HG03097 (cell line): ENCODE measurements at regions not wholly inside any gene's neighbourhood (a gene's known extent, or its start where the extent isn't known, plus 50 kb on each side); places are given as distances from the start of the nearest gene placed in this dataset.

Experiments used
- ATAC-seq: cut with Tn5 transposase; IDR thresholded peaks from one replicate; pipeline ENCODE4 v1.9.1; 2021; ENCODE audit not compliant: unreplicated experiment, low FRiP score

DNA sequence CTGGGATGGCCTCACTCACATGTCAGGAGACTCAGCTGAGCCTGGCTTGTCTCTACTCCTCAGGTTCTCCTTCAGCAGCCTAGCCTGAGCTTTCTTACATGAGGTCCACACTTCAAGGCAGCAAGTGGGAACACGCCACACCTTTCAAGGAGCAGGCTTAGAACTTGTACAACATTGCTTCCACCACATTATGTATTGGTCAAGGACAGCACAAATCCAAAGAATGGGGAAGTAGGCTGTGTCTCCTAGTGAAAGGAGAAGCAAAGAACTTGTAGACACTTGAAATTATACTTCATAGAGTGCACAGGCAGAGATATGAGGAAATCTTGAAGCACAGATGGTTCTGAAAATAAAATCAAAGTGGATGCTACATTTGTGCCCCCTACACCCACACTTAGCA lies 120.9 kb upstream of the NOCT start:
- ATAC-seq, result no peak

- ATAC-seq, result no peak
Observed at GRCh38 chr4:138894011-138894410, 121.6 kb upstream of the NOCT start.

- ATAC-seq, result peak; percentile 65
Observed at GRCh38 chr4:138892483-138893407, 122.8 kb upstream of the NOCT start.

- no peak for ATAC-seq
Observed at GRCh38 chr4:138891631-138892031, 124.0 kb upstream of the NOCT start.

DNA sequence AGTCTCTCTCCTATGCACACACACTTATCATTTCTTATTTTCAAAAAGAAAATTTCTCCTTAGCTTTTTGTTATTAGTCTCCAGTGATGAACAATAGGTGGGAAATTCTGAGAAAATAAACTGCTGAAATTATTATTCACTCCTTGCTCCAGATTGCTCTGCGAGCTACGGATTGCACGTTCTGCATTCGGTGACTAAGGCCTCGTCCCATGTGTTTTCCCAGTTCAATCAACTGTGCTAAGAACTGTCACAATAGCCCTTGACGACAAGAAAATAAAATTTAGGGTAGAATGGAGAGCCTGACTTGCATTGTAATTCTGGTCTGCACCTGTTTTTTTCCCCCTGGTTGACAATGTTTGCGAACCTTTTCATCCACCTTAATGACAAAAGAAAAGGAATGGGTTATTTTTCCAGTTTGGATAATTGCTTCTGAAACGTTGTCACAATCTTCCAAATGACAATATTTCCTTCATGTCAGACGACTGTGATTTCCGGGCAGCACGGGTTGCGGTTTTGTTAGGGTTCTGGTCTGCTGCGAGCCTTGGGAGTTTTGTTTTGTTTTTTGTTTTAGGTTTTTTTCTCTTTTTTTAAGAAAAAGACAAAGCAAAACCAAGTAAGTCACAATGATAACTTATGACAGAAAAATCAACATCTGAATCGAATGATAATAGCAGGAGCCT lies 124.5 kb upstream of the NOCT start:
- ATAC-seq, result no peak

GRCh38 chr4:138889216-138889615 lies 126.4 kb upstream of the NOCT start:
- ATAC-seq, result no peak

- no peak for ATAC-seq
Observed at GRCh38 chr4:138887741-138888140, 127.8 kb upstream of the NOCT start.

- no peak for ATAC-seq
Observed at GRCh38 chr4:138887341-138887740, 128.2 kb upstream of the NOCT start.

- no peak for ATAC-seq
Observed at GRCh38 chr4:138879757-138880156, 135.8 kb upstream of the NOCT start.

DNA sequence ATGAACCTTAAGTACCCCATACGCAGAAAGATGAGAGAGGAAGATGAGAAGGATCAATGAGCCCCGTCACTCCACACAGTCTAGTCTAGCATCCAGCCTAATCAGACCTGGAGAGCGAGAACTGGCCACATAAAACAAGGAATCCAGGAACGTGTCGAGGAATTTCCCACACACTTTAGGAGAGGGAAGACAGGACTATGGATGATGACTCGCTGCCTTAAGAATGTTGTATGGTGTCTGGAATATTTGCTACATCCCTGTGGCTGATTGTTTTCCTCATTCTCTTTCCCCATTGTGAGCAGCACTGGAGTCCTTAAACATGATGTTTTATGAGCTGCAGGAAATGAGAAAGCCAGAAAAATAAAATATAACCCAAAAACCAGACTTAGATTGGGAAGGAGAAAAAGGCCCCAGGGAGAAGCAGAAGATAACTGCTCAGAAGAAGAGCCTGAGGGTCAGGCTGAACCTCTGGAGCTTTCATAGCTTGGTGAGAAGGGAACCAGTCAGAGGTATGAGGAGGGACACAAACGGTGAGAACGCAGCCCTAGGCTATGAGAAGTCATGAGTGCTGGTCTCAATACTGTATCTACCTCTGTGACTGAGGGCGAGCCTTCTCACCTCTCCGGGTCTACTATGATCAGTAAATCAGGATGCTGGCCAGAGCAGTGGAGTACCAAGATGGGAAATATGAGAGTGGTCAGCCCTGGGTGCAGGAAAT lies 139.5 kb upstream of the NOCT start:
- ATAC-seq, result no peak

DNA sequence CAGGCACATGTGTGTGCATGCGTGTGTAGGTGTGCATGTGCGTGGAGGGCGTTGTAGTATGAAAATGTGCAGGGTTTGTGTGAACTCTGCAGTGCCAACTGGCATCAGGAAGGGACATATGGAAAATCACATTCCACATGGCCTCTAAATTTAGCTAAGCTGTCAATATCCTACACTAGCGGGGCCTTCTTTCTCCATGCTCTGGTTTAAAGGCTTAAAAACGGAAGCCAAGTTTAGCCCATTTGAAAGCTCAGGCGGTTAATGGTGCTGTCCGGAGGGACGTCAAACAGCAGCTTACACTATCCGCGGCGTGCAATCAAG lies 144.1 kb upstream of the NOCT start:
- no peak for ATAC-seq

GRCh38 chr4:138870737-138871554 lies 144.6 kb upstream of the NOCT start:
- ATAC-seq, result peak; percentile 62

DNA sequence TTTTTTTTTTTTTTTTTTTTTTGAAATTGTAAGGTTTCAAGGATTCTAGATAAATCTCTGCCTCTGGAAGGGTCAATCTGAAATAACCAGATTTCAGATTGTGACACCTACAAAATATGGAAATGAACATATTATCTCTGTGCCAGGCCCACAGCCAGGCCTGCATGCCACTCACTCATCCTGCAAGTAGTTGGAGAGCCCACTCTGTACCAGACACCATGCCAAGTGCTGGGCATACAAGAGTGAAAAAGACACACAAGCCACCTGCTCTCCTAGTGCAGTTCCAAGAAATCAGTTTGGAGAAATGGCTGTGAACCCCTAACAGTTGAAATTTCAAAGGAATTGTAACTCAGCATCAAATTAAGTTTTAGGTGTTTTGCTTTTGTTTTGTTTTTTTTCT lies 145.9 kb upstream of the NOCT start:
- ATAC-seq, result no peak

GRCh38 chr4:138869165-138869564 lies 146.4 kb upstream of the NOCT start:
- ATAC-seq, result no peak

DNA sequence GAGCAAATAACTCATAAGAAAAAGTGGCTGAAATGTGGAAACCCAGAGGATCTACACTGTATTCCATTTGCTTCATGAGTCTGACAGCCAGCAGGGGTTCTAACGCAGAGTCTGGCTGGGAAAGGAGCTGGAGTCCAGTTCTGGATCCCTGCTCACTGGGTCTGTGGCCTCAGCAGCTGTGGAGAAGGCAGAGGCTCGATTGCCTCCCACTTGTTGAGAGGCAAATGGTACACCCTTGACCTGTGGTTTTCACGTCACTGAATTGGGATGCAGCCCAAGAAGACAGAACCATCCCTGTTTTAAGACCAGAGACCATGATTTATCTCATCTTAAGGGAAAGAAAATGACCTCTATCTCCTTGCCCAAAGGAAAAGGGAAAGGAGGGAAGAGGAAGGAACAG lies 147.0 kb upstream of the NOCT start:
- no peak for ATAC-seq

DNA sequence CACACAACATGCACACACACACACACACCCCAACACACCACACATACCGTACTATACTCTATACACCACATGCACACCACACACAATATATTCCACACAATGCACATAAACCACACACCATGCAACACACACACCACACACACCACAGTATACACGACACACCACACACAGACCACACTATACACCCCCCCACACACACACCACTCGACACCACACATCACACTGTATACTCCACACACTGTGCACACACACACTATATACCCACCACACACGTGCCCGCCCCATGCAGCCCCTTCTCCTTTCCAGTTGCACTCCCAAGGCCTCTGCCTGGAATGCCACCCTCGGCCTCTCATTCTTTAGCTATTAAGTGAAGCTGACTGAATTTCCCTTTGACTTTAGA lies 148.2 kb upstream of the NOCT start:
- ATAC-seq, result no peak

- no peak for ATAC-seq
Observed at GRCh38 chr4:138866314-138866713, 149.3 kb upstream of the NOCT start.

GRCh38 chr4:138865765-138866164 lies 149.8 kb upstream of the NOCT start:
- no peak for ATAC-seq

GRCh38 chr4:138864961-138865720 lies 150.4 kb upstream of the NOCT start:
- no peak for ATAC-seq

- ATAC-seq, result no peak
Observed at GRCh38 chr4:138863160-138863559, 152.4 kb upstream of the NOCT start.
